PC-3 (cell line): ENCODE measurements at regions not wholly inside any gene's neighbourhood (a gene's known extent, or its start where the extent isn't known, plus 50 kb on each side); places are given as distances from the start of the nearest gene placed in this dataset.
"Not testable (repeated sequence)": the region's sequence is repeated elsewhere in the genome, so short reads cannot be mapped to it uniquely, and the experiment has no call there.

Source experiments
- ATAC-seq: fragments of 200-7000 bp; cut with Tn5 transposase; 2 replicates; pipeline ENCODE4 v1.9.1; 2020; ENCODE audit warnings: mild to moderate bottlenecking, moderate library complexity
- BruUV-seq: library from RNA; stranded (reverse); fragments of 400-500 nt; replicated peaks from 2 replicates; lab custom pipeline; 2021; lab: Mats Ljungman, UMichigan
- CTCF ChIA-PET: fragments of 300-600 bp; sonication (Branson Sonifier 250); formaldehyde crosslinking; loops from one replicate; lab custom pipeline; 2022; ENCODE audit warnings: antibody characterized with exemption; lab: Charles Lee
- POLR2A ChIA-PET: fragments of 300-600 bp; sonication (Branson Sonifier 250); formaldehyde crosslinking; loops from one replicate; lab custom pipeline; 2022; ENCODE audit warnings: antibody characterized with exemption; ENCODE audit not compliant: unreplicated experiment; lab: Charles Lee
- DNase-seq: peaks from one replicate; pipeline ENCODE4 v3.0.0-alpha.2; 2015
- H2AFZ ChIP-seq: fragments of 300-600 bp; sonication (generic); 2 replicates; pipeline ENCODE4 v1.6.0; 2016; ENCODE audit warnings: antibody characterized with exemption, low read length
- H3F3A ChIP-seq: fragments of 300-600 bp; sonication (generic); one replicate; pipeline ENCODE4 v1.6.0; 2017; ENCODE audit warnings: antibody characterized with exemption, low read length, control low read depth, mild to moderate bottlenecking; ENCODE audit not compliant: unreplicated experiment
- H3K27ac ChIP-seq: fragments of 300-600 bp; sonication (generic); 2 replicates; pipeline ENCODE4 v1.5.1; 2016; ENCODE audit warnings: mild to moderate bottlenecking, low read length
- H3K27me3 ChIP-seq: fragments of 300-600 bp; sonication (generic); 2 replicates; pipeline ENCODE4 v1.6.1; 2016; ENCODE audit warnings: low read length, mixed read lengths
- H3K36me3 ChIP-seq: fragments of 300-600 bp; sonication (generic); 2 replicates; pipeline ENCODE4 v1.6.1; 2016; ENCODE audit warnings: low read depth, mixed run types, low read length, mixed read lengths
- H3K4me1 ChIP-seq: fragments of 300-600 bp; sonication (generic); 2 replicates; pipeline ENCODE4 v1.5.1; 2016; ENCODE audit warnings: low read length; ENCODE audit not compliant: insufficient read depth
- H3K4me2 ChIP-seq: fragments of 300-600 bp; sonication (generic); 2 replicates; pipeline ENCODE4 v1.6.0; 2016; ENCODE audit warnings: low read length
- H3K4me3 ChIP-seq: fragments of 300-600 bp; sonication (generic); 2 replicates; pipeline ENCODE4 v1.5.1; 2016; ENCODE audit warnings: mild to moderate bottlenecking, low read length, mixed read lengths
- H3K79me2 ChIP-seq: fragments of 300-600 bp; sonication (generic); 2 replicates; pipeline ENCODE4 v1.6.1; 2017; ENCODE audit warnings: low read length, mixed read lengths
- H3K9ac ChIP-seq: fragments of 300-600 bp; sonication (generic); 2 replicates; pipeline ENCODE4 v1.6.0; 2016; ENCODE audit warnings: mild to moderate bottlenecking, low read length
- H3K9me2 ChIP-seq: fragments of 300-600 bp; sonication (generic); replicated peaks from 2 replicates; pipeline ENCODE4 v1.6.1; 2016; ENCODE audit warnings: mixed run types, low read length, mixed read lengths
- H3K9me3 ChIP-seq: fragments of 300-600 bp; sonication (generic); 2 replicates; pipeline ENCODE4 v1.6.1; 2016; ENCODE audit warnings: low read length, mixed read lengths
- H4K20me1 ChIP-seq: fragments of 300-600 bp; sonication (generic); 2 replicates; pipeline ENCODE4 v1.6.1; 2016; ENCODE audit warnings: low read length, mixed read lengths
- EZH2 ChIP-seq: fragments of 300-600 bp; sonication (generic); IDR thresholded peaks from one replicate; pipeline ENCODE4 v1.6.1; 2017; ENCODE audit warnings: antibody characterized with exemption, mild to moderate bottlenecking, low read length; ENCODE audit not compliant: unreplicated experiment
- EZH2phosphoT487 ChIP-seq: fragments of 300-600 bp; sonication (generic); IDR thresholded peaks from 2 replicates; pipeline ENCODE4 v1.6.1; 2018; ENCODE audit warnings: mild to moderate bottlenecking, antibody characterized with exemption, low read length, borderline replicate concordance
- intact Hi-C: fragments of 100-400 bp; cut with micrococcal nuclease; formaldehyde crosslinking; loops from 2 replicates; pipeline ENCODE4 v1.9.0; 2023
- TF ChIP-seq, protein P1 (sequence below): fragments of 300-600 bp; sonication (generic); conservative IDR thresholded peaks from 2 replicates; pipeline ENCODE4 v1.5.1; 2017; ENCODE audit warnings: antibody characterized with exemption, low read depth, mild to moderate bottlenecking, low read length

DNA sequence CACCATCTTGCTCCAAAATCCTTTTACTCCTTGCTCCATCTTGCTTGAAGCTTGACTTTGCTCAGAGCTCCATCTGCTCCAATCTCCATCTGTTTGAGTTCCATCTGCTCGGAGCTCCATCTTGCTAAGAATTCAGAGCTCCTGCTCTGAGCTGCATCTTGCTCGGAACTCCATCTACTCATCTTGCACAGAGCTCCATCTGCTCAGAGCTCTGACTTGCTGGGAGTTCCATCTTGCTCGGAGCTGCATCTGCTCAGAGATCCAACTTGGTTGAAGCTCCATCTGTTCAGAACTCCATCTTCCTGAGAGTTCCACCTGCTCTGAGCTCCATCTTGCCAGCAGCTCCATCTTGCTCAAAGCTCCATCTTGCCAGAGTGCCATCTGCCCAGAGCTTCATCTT, 80.6 kb upstream of the ZNF98 start:
- H3K9ac ChIP-seq: no peak overlapping the region
- H3F3A ChIP-seq: no peaks in the 10 kb centered on the region
- H4K20me1 ChIP-seq: no peaks in the 10 kb centered on the region
- H3K9me3 ChIP-seq: peaks cover 27% of the 10 kb centered on the region
- no peak overlapping the region for H3K27ac ChIP-seq
- no peak overlapping the region for H3K4me3 ChIP-seq
- H3K27me3 ChIP-seq: no peaks in the 10 kb centered on the region
- ChIA-PET CTCF (no interaction called here), POLR2A (no interaction called here)
- H2AFZ ChIP-seq: no peak overlapping the region
- TF ChIP-seq EZH2 (no peak), EZH2phosphoT487 (no peak)
- TF ChIP-seq, protein P1, sequence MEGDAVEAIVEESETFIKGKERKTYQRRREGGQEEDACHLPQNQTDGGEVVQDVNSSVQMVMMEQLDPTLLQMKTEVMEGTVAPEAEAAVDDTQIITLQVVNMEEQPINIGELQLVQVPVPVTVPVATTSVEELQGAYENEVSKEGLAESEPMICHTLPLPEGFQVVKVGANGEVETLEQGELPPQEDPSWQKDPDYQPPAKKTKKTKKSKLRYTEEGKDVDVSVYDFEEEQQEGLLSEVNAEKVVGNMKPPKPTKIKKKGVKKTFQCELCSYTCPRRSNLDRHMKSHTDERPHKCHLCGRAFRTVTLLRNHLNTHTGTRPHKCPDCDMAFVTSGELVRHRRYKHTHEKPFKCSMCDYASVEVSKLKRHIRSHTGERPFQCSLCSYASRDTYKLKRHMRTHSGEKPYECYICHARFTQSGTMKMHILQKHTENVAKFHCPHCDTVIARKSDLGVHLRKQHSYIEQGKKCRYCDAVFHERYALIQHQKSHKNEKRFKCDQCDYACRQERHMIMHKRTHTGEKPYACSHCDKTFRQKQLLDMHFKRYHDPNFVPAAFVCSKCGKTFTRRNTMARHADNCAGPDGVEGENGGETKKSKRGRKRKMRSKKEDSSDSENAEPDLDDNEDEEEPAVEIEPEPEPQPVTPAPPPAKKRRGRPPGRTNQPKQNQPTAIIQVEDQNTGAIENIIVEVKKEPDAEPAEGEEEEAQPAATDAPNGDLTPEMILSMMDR: no peak
- ATAC-seq (no peak), DNase-seq (no peak)
- intact Hi-C loops: no loop called here
- no peaks in the 10 kb centered on the region for H3K4me1 ChIP-seq
- H3K9me2 ChIP-seq: no peaks in the 10 kb centered on the region
- BruUV-seq: no TSS peak
- H3K36me3 ChIP-seq: no peaks in the 10 kb centered on the region
- H3K79me2 ChIP-seq: no peaks in the 10 kb centered on the region
- H3K4me2 ChIP-seq: no peak overlapping the region

DNA sequence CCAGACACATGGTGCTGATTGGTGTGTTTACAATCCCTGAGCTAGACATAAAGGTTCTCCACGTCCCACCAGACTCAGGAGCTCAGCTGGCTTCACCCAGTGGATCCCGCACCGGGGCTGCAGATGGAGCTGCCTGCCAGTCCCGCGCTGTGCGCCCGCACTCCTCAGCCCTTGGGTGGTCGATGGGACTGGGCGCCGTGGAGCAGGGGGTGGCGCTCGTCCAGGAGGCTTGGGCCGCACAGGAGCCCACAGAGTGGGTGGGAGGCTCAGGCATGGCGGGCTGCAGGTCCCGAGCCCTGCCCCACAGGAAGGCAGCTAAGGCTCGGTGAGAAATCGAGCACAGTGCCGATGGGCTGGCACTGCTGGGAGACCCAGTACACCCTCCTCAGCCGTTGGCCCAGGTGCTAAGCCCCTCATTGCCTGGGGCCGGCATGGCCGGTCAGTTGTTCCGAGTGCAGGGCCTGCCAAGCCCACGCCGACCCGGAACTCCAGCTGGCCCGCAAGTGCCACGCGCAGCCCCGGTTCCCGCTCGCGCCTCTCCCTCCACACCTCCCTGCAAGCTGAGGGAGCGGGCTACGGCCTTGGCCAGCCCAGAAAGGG, 76.8 kb upstream of the ZNF98 start:
- H3K27me3 ChIP-seq, H3K9ac ChIP-seq, H3F3A ChIP-seq, H3K79me2 ChIP-seq, H3K4me2 ChIP-seq, POLR2A ChIA-PET, H3K36me3 ChIP-seq, CTCF ChIA-PET, H3K4me1 ChIP-seq, BruUV-seq, ATAC-seq, DNase-seq, intact Hi-C loops, H3K9me2 ChIP-seq, H3K27ac ChIP-seq, H2AFZ ChIP-seq, H4K20me1 ChIP-seq, H3K4me3 ChIP-seq: not testable (repeated sequence)
- peaks cover 30% of the 10 kb centered on the region; the same call in 1 of the 2 replicates for H3K9me3 ChIP-seq

DNA sequence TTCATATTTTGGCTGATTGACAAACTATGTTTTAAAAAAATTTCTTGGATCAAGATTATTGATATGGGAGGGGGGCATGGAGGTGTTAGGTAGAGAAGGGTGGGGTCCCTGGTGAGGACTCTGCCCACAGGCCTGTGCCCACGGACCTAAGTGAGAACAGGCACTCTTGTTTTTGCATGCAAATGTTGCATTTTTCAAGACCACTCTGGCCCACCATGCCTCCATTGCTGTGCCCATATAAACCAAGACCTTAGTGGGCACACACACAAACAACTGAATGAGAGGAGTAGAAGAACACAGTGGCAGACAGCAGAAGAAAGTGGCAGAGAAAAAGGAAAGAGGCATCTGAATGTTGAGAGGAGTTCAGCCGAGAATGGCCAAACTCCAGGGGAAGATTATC, 69.6 kb upstream of the ZNF98 start:
- Histone ChIP-seq H3K9me2 (no peaks in the 10 kb centered on the region), H3K9ac (no peak overlapping the region), H3K4me3 (no peak overlapping the region), H4K20me1 (no peaks in the 10 kb centered on the region), H3K27me3 (no peaks in the 10 kb centered on the region), H3K9me3 (peaks cover 34% of the 10 kb centered on the region), H3K4me2 (no peak overlapping the region), H3K4me1 (no peaks in the 10 kb centered on the region), H3K27ac (no peak overlapping the region), H3K79me2 (no peaks in the 10 kb centered on the region), H3K36me3 (no peaks in the 10 kb centered on the region), H2AFZ (no peak overlapping the region), H3F3A (no peaks in the 10 kb centered on the region)
- no TSS peak for BruUV-seq
- POLR2A ChIA-PET: no interaction called here
- TF ChIP-seq, protein P1: no peak
- TF ChIP-seq EZH2phosphoT487 (no peak), EZH2 (no peak)
- CTCF ChIA-PET: no interaction called here
- intact Hi-C loops: no loop called here
- ATAC-seq (no peak), DNase-seq (no peak)

DNA sequence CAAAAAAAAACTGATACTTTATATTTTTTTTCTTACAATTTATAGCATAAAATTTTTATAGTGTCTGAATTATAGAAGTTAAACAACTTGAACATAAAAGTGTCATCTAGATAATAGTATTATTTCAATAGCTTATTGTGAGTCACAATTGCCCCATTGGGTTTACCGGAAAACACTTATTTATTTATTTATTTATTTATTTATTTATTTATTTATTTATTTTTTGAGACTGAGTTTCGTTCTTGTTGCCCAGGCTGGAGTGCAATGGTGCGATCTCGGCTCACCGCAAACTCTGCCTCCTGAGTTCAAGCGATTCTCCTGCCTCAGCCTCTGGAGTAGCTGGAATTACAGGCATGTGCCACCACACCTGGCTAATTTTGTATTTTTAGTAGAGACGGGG, 61.4 kb upstream of the ZNF98 start:
- H3K36me3 ChIP-seq, BruUV-seq, H3K4me1 ChIP-seq, H3F3A ChIP-seq, H3K9ac ChIP-seq, CTCF ChIA-PET, H3K4me2 ChIP-seq, intact Hi-C loops, H3K4me3 ChIP-seq, H2AFZ ChIP-seq, H3K27ac ChIP-seq, ATAC-seq, H3K9me2 ChIP-seq, H3K79me2 ChIP-seq, DNase-seq, H4K20me1 ChIP-seq, H3K27me3 ChIP-seq, POLR2A ChIA-PET: not testable (repeated sequence)
- H3K9me3 ChIP-seq: peaks cover 69% of the 10 kb centered on the region
